ENCODE measurements at regions not wholly inside any gene's neighbourhood (a gene's known extent, or its start where the extent isn't known, plus 50 kb on each side); places are given as distances from the start of the nearest gene placed in this dataset.

DNA sequence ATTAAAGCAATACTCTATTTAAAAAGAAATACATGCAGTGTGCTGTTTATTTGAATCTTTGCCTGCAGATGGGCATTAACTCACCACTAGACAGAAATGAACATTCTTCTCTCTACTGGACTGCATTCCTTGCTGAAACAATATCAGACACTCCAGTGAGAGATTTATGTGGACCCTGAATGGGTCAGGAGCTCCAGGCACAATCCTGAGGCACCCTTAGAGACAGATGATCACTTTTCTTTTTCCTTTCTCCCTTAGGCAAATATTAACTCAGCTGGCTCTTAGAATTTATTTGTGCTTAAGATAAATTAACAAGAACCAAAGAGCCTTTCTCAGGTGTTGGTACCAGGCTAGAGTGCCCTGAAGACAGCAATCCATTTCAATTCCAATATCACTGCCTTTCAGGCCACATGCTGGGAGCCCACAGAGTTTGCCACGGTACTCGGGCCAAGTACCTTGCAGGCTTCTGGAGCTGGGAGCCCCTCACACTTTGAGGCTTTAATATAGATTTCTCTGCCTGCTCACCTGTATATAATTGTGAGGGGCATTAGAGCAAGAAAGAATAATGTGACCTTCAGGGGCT lies 173.0 kb downstream of the EMP1 start:
- no peaks in the 10 kb centered on the region for H3K36me3 ChIP-seq
- no peaks in the 10 kb centered on the region for H3K9me3 ChIP-seq
- H3K27me3 ChIP-seq, result peaks cover 0 to 24% of the 10 kb centered on the region in 2 donors
- peaks cover 0 to 3% of the 10 kb centered on the region in 2 donors for H3K4me1 ChIP-seq
- H3K4me3 ChIP-seq, result no peak overlapping the region
- intact Hi-C loops (cut with DNase I), result loop anchor here in 1 of 2 donors (10.0 kb wide), 1 partner anchor 165 kb away; no protein-coding TSS in a partner anchor
- no peak overlapping the region for H3K27ac ChIP-seq
- TF ChIP-seq, protein P1, sequence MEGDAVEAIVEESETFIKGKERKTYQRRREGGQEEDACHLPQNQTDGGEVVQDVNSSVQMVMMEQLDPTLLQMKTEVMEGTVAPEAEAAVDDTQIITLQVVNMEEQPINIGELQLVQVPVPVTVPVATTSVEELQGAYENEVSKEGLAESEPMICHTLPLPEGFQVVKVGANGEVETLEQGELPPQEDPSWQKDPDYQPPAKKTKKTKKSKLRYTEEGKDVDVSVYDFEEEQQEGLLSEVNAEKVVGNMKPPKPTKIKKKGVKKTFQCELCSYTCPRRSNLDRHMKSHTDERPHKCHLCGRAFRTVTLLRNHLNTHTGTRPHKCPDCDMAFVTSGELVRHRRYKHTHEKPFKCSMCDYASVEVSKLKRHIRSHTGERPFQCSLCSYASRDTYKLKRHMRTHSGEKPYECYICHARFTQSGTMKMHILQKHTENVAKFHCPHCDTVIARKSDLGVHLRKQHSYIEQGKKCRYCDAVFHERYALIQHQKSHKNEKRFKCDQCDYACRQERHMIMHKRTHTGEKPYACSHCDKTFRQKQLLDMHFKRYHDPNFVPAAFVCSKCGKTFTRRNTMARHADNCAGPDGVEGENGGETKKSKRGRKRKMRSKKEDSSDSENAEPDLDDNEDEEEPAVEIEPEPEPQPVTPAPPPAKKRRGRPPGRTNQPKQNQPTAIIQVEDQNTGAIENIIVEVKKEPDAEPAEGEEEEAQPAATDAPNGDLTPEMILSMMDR (IDR thresholded peaks at IDR 0.05), result no peak
- DNase-seq, result no peak
- peak; percentile 54 for ATAC-seq

DNA sequence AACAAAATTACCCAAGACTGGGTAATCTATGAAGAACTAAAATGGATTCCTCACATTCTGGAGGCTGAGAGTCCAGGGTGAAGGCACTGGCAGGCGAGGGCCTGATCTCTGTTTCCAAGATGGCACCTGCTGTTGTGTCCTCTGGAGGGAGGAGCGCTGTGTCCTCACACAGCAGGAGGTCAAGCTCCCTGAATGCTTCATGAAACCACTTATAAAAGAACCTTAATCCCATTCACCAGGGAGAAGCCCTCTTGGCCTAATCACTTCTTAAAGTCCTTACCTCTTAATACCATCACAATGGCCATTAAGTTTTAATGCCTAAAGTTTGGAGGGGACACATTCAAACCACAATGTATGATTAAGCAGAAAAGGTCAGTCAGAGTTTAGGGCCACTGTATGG lies 172.4 kb downstream of the EMP1 start:
- H3K27ac ChIP-seq, result no peak overlapping the region
- H3K4me3 ChIP-seq, result no peak overlapping the region
- ATAC-seq (peak; percentile 62), DNase-seq (no peak)
- TF ChIP-seq, protein P1 (IDR thresholded peaks at IDR 0.05), result no peak
- peaks cover 0 to 3% of the 10 kb centered on the region in 2 donors for H3K4me1 ChIP-seq
- no peaks in the 10 kb centered on the region for H3K36me3 ChIP-seq
- intact Hi-C loops (cut with DNase I), result loop anchor here in 1 of 2 donors (10.0 kb wide), 1 partner anchor 166 kb away; no protein-coding TSS in a partner anchor
- H3K27me3 ChIP-seq, result peaks cover 0 to 24% of the 10 kb centered on the region in 2 donors
- no peaks in the 10 kb centered on the region for H3K9me3 ChIP-seq

DNA sequence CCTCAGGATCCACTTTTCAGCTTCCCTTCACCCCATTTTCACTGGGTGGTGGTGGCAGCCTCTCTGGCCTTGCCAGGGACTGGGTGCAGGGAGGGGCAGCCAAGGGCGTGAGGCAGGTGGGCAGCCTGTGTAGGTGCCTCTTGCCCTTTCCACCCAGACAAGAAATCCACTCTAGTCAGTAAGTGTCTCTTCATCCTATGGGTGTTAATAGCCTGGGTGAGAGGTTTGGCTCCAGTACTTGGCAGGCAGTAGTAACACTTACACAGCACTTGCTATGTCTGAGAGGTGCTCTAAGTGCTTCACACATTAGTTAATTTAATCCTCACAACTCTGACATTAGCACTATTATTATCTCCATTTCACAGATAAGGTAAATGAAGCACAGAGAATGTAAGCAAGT lies 171.9 kb downstream of the EMP1 start:
- ATAC-seq (peak; percentile 83), DNase-seq (peak in 1 of 4 donors; percentile 51)
- Histone ChIP-seq H3K36me3 (no peaks in the 10 kb centered on the region), H3K4me1 (peaks cover 0 to 3% of the 10 kb centered on the region in 2 donors), H3K9me3 (no peaks in the 10 kb centered on the region), H3K27me3 (peaks cover 0 to 24% of the 10 kb centered on the region in 2 donors), H3K4me3 (no peak overlapping the region), H3K27ac (no peak overlapping the region)
- TF ChIP-seq, protein P1 (IDR thresholded peaks at IDR 0.05), result no peak
- intact Hi-C loops (cut with DNase I), result loop anchor here in 1 of 2 donors (10.0 kb wide), 1 partner anchor 166 kb away; no protein-coding TSS in a partner anchor

DNA sequence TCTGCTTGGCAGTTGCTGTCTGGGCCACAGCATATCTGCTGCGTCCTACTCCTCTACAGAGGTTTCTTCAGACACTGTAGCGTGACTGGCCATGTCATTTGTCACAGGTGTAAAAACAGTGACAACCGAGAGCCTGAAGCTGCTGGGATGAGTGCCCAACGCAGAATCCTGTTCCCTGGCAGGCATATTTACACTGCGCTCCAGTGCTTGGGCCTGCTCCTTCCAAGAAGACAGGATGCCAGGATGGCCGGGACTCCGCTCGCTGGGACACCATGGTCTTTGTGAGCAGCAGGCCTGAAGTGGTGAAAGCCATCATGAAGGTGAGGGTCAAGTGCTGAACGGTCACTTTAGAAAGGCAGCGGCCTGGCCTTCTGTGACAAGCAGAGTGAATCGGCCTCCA lies 171.4 kb downstream of the EMP1 start:
- H3K36me3 ChIP-seq, result no peaks in the 10 kb centered on the region
- peaks cover 0 to 3% of the 10 kb centered on the region in 2 donors for H3K4me1 ChIP-seq
- peak; percentile 51 for ATAC-seq
- intact Hi-C loops (cut with DNase I), result loop anchor here in 1 of 2 donors (10.0 kb wide), 1 partner anchor 167 kb away; no protein-coding TSS in a partner anchor
- no peak for DNase-seq
- H3K27me3 ChIP-seq, result peaks cover 0 to 21% of the 10 kb centered on the region in 2 donors
- TF ChIP-seq, protein P1 (IDR thresholded peaks at IDR 0.05), result no peak
- H3K27ac ChIP-seq, result no peak overlapping the region
- no peaks in the 10 kb centered on the region for H3K9me3 ChIP-seq
- no peak overlapping the region for H3K4me3 ChIP-seq

DNA sequence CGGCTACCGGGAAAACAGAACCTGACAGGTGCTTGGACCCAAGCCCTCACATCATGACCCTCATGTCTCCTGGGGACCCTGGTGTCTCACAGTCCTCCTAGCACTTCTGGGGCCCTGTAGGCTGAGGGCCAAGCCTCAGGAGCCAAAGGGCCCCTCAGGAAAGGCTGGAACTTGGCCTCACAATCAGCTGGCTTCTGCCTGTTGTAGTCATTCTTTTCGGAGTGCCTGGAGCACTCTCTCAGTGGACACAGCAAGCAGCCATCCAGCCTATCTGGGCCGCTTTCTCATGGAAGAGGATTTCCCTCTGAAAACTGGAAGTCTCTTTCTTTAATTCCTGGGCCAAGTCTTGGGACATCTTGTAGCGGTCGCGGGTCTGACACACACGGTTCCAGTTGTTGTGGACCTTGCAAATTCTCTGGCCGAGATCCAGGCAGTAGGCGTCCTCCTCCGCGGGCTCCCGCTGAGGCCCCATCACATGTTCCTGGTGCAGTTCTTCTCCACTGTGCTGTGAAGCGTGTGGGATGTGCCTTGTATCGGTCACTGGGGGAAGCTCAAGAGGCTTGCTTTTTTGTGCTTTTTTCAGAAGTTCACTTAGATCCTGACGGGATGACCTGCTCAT lies 169.3 kb downstream of the EMP1 start:
- intact Hi-C loops (cut with DNase I), result loop anchor here in 1 of 2 donors (10.0 kb wide), 1 partner anchor 169 kb away; no protein-coding TSS in a partner anchor
- Histone ChIP-seq H3K36me3 (no peaks in the 10 kb centered on the region), H3K27ac (no peak overlapping the region), H3K4me1 (peaks cover 0 to 3% of the 10 kb centered on the region in 2 donors), H3K4me3 (no peak overlapping the region), H3K27me3 (peaks cover 3 to 20% of the 10 kb centered on the region in 2 donors), H3K9me3 (no peaks in the 10 kb centered on the region)
- DNase-seq, result no peak
- TF ChIP-seq, protein P1 (IDR thresholded peaks at IDR 0.05), result no peak
- no peak for ATAC-seq
